GM19099 (cell line): ENCODE measurements at regions not wholly inside any gene's neighbourhood (a gene's known extent, or its start where the extent isn't known, plus 50 kb on each side); places are given as distances from the start of the nearest gene placed in this dataset.

Experiments
- POLR2A ChIP-seq: IDR thresholded peaks from 3 replicates; pipeline ENCODE4 v1.6.1; 2011; ENCODE audit warnings: low read depth; ENCODE audit not compliant: insufficient read length; ENCODE audit errors: extremely low read depth

DNA sequence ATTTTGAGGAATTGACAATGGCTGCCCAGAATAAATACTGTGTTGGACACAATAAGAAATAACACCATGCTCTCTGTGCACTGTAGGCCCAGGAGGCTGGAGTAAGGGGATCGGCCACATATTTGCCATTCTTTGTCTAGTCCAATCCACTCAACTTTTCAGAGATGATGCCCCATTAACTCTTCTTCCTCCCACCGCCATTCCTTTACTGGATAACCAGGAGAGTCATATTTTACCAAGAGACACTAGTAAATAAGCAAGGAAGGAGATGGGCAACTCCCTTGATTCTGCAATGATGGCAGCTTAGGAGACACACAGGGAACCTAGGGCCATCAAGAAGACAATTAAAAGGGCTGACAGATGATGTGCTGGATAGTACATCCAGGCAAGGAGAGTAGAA, 87.9 kb upstream of the GPC3 start:
- no peak for TF ChIP-seq POLR2A

DNA sequence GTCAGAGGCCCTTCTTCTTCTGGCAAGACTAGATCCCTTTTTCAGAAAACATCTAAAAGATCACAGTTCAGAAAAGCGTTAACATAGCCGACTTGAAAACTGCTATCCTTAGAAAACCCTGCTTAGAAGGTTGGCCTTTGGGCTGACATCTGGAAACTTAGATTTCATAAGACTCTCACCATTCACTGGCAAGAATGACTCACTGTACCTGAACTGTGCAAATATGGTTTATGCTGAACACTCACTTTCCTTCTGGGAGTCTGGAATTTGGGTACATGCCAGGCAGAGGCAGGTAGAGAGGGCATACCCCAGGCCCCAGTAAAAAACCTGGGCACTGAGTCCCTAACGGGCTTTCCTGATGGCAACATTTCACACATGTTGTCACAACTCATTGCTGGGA, 88.8 kb upstream of the GPC3 start:
- no peak for TF ChIP-seq POLR2A

GRCh38 chrX:134075894-134076718, 90.7 kb upstream of the GPC3 start:
- no peak for TF ChIP-seq POLR2A

DNA sequence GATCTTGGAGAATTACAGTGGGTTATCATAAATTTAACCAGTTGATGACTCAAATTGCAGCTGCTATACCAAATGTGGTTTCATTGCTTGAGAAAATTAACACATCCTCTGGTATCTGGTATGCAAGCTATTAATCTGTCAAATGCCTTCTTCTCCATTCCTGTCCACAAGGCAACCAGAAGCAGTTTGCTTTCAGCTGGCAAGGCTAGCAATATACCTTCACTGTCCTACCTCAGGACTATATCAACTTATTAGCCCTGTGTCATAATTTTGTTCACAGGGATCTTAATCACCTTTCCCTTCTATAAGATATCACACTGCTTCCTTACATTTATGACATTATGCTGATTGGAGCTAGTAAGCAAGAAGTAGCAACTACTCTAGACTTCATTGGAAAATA, 110.0 kb upstream of the GPC3 start:
- TF ChIP-seq POLR2A: no peak

DNA sequence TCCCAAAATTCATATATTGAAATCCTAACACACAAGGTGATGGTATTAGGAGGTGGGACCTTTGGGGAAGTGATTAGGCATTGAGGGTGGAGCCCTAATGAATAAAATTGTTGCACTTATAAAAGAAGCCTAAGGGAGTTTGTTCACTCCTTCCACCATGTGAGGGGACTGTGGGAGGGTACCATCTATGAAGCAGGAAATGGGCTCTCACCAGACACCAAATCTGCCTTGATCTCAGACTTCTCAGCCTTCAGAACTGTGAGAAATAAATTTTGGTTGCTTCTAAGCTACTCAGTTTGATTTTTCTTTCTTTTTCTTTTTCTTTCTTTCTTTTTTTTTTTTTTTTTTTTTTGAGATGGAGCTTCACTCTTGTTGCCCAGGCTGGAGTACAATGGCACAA, 116.2 kb upstream of the GPC3 start:
- TF ChIP-seq POLR2A: no peak

DNA sequence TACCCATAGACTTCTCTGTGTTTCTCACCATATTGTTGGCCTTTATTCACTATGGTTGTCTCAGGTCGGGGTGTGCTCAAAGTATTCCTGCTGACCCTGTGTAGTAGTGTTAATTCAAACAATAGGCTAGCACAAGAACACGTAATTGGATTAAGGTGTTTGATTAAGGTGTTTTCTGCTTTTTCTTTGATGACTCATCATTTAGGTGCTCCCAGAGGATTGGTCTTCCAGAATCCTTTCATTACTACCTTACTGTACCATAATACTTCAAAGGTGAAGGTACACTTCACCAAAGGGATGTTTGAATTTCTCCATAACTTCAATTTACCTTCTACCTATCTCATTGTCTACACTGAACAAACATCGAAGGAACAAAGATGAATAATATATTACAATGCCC, 121.7 kb upstream of the CCDC160 start:
- TF ChIP-seq POLR2A: no peak

DNA sequence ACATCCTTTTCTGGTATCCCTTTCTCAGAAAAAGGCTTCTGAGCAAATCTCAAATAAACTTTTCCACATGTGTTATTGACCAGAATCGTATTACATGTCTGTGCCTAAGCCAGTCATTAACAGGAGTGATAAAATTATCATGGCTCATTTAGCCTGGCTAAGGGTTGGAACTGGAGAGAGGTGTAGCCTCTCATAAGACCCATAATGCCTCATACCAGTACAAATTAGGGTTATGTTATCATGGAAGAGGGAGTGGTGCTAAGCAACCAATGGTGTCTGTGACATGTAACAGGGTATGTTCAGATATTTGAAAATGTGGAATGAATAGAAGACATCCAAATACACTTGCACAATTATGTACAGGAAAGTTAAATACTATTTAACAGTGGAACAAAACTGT, 99.6 kb upstream of the CCDC160 start:
- TF ChIP-seq POLR2A: no peak

DNA sequence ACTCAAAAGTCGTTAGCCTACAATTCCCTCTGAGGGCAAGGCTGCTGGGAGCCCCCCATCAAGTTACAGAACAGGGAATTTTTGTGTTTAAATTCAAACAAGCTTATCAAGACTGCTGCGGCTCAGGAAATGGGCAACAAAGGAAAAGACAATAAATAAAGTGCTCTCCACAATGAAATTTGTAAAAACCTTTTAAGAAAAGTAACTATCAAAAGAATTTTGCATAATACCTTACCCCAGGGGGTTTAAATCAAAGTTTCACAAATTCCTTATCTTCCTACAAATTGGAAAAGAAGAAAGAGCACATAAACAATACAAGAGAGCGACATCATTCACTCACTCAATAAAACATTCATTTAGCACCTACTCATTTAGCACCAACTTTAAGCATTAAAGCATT, 97.9 kb upstream of the CCDC160 start:
- TF ChIP-seq POLR2A: no peak

DNA sequence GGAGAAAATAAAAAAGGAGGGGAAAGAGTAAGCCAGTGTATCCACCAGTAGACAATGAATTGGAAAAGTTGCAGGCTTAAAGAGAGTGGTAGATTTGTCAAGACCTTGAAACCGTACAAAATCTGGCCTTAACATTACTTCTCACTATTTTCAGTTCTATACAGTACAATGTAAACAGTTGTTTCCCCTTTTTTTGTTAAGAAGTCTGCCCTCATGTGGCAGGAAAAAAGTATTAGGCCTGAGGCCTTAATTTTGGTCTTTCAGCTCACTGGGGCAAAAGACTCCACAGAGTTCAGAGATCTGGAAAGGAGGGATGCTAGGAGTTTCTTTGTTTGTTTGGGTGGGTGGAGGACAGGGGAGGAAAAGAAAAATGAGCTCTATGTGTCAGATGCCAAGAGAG, 92.8 kb upstream of the CCDC160 start:
- TF ChIP-seq POLR2A: no peak

- TF ChIP-seq POLR2A: no peak
These were observed 90.5 kb upstream of the CCDC160 start for GRCh38 chrX:134146493-134146892.

- TF ChIP-seq POLR2A: no peak
These were observed 88.8 kb upstream of the CCDC160 start for GRCh38 chrX:134148172-134148692.

DNA sequence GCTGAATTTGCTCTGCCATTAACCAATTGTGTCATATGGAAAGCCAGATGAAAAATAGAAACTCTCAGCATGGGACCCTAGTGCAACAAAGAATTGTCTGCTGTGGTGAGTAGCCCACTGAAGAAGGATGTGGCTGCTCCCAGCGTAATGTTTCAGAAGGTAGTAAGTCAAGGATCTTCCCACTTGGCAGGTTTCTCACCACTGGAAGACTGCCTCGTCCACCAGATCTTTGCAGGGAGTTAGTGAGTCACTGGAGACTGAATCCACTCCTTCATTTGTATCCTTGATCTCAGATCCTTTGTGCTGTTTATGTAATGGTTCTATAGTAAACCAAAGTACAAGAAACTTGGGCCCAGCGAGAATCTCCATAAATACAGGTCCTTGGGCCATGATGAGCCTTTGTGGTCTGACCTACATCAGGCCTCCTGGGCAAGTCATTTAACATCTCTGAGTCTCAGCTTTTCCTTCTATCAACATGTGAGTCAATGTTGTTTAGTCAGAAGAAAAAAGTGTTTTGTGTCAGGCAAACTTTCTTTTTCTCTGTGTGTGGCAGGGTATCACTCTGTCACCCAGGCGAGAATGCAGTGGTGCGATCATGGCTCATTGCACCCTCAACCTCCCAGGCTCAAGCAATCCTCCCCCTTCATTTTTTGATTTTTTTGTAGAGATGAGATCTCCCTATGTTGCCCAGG, 78.0 kb upstream of the CCDC160 start:
- TF ChIP-seq POLR2A: no peak

DNA sequence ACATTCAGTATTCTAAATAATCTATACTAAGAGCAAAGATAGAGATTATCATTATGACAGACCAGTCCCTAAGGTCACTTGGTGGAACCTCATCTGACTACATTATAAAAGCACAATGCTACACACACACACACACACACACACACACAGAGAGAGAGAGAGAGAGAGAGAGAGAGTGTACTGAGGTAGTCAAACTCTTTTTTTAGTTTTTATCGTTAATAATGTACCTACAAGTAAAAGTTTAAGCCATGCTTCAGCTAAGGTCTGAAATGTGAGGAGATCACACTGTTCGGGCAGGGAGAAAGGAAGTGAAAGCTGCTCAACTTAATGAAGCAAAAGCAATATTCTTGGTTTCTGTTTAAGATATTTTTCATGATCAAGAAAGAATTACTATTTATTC, 75.8 kb upstream of the CCDC160 start:
- TF ChIP-seq POLR2A: no peak

- TF ChIP-seq POLR2A: no peak
These were observed 75.0 kb upstream of the CCDC160 start for GRCh38 chrX:134162032-134162431.

GRCh38 chrX:134163836-134164235, 73.1 kb upstream of the CCDC160 start:
- no peak for TF ChIP-seq POLR2A

- TF ChIP-seq POLR2A: no peak
These were observed 69.3 kb upstream of the CCDC160 start for GRCh38 chrX:134167591-134168203.
